ENCODE measurements at regions not wholly inside any gene's neighbourhood (a gene's known extent, or its start where the extent isn't known, plus 50 kb on each side); places are given as distances from the start of the nearest gene placed in this dataset.

GRCh38 chr12:42996869-42997431 is 407.4 kb upstream of the PRICKLE1 start:
- TF ChIP-seq EZH2 (IDR thresholded peaks at IDR 0.05) (no peak), CTCF (IDR thresholded peaks at IDR 0.05 in 2 of 3, conservative IDR thresholded peaks at IDR 0.05 in 1 of 3; ENCODE audit: borderline replicate concordance in 1 of 3, insufficient read depth in 1 of 3, low read depth in 2 of 3, low read length in 2 of 3) (no peak), POLR2AphosphoS5 (IDR thresholded peaks at IDR 0.05; ENCODE audit: low read depth, low read length) (no peak)
